Fibroblast of lung (primary cell): ENCODE measurements at regions not wholly inside any gene's neighbourhood (a gene's known extent, or its start where the extent isn't known, plus 50 kb on each side); places are given as distances from the start of the nearest gene placed in this dataset.

Source experiments
- CTCF ChIP-seq, 2 donors: IDR thresholded peaks in 1 of 2; conservative IDR thresholded peaks in 1 of 2; 1 replicate in 1 of 2; 2 replicates in 1 of 2; pipeline ENCODE4 v1.5.1; 2011 to 2012; ENCODE audit warnings: low read length in 2 of 2, control low read depth in 1 of 2, inconsistent platforms in 1 of 2, low read depth in 1 of 2, mild to moderate bottlenecking in 1 of 2
- EZH2 ChIP-seq: IDR thresholded peaks from 2 replicates; pipeline ENCODE4 v1.5.1; 2012; ENCODE audit warnings: low read length, control low read depth, mild to moderate bottlenecking; ENCODE audit errors: missing control alignments

DNA sequence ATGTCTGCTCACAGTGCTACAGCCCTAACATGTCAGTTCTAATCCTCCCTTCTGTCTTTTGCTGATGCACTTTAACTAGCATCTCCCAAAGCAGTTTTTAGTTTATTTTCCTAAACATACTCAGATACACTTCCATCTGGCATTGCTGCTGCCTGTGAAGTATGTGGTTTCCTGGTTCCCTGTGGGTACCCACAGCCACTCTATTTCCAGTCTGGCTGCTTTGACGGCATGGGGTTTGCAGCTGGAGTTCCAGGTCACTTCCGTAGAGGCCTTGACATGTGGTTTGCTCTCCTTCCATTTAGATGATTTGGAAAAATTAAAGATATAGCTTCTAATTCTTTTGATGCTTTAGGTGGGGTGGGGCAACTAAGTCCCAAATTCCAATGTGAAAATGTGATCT lies 375.5 kb downstream of the PCDH20 start:
- TF ChIP-seq CTCF (conservative IDR thresholded peaks at IDR 0.05 in 1 of 2, IDR thresholded peaks at IDR 0.05 in 1 of 2; ENCODE audit: low read depth in 1 of 2, low read length in 2 of 2) (no peak), EZH2 (no peak)
